GM23248 (cell line): ENCODE measurements at regions not wholly inside any gene's neighbourhood (a gene's known extent, or its start where the extent isn't known, plus 50 kb on each side); places are given as distances from the start of the nearest gene placed in this dataset.

Source experiments
- EZH2 ChIP-seq: fragments of 200-600 bp; sonication (generic); IDR thresholded peaks from 2 replicates; pipeline ENCODE4 v1.6.1; 2018; ENCODE audit warnings: antibody characterized with exemption, mild to moderate bottlenecking; ENCODE audit not compliant: insufficient read depth, poor library complexity, severe bottlenecking
- EZH2phosphoT487 ChIP-seq: fragments of 200-600 bp; sonication (generic); IDR thresholded peaks from 2 replicates; pipeline ENCODE4 v1.6.1; 2018; ENCODE audit warnings: antibody characterized with exemption, moderate library complexity, mild to moderate bottlenecking, low read depth; ENCODE audit not compliant: insufficient read depth

- TF ChIP-seq EZH2 (no peak), EZH2phosphoT487 (no peak)
Observed at GRCh38 chr3:76788206-76788605, 251.7 kb upstream of the ROBO2 start.
